Stimulated activated naive CD8-positive, alpha-beta T cell treated with anti-CD3 and anti-CD28 coated beads, Interleukin-15, Interleukin-2, amounts not matched to agents 100 ng/mL and 50 ng/mL, for 24 hours (primary cell): ENCODE measurements at regions not wholly inside any gene's neighbourhood (a gene's known extent, or its start where the extent isn't known, plus 50 kb on each side); places are given as distances from the start of the nearest gene placed in this dataset.
"Not testable (repeated sequence)": the region's sequence is repeated elsewhere in the genome, so short reads cannot be mapped to it uniquely, and the experiment has no call there.

ENCODE experiments used
- H3K27ac Mint-ChIP-seq: one replicate; pipeline ENCODE4 v1.8.0; 2021; ENCODE audit warnings: mild to moderate bottlenecking, mixed read lengths
- H3K27me3 Mint-ChIP-seq: one replicate; pipeline ENCODE4 v1.8.0; 2021; ENCODE audit warnings: mixed read lengths
- H3K36me3 Mint-ChIP-seq: one replicate; pipeline ENCODE4 v1.8.0; 2021; ENCODE audit warnings: low read depth, mixed read lengths
- H3K4me1 Mint-ChIP-seq: one replicate; pipeline ENCODE4 v1.8.0; 2021; ENCODE audit warnings: low read depth, mixed read lengths
- H3K4me3 Mint-ChIP-seq: one replicate; pipeline ENCODE4 v1.8.0; 2021; ENCODE audit warnings: mild to moderate bottlenecking, mixed read lengths
- H3K9me3 Mint-ChIP-seq: one replicate; pipeline ENCODE4 v1.8.0; 2021; ENCODE audit warnings: mixed read lengths

DNA sequence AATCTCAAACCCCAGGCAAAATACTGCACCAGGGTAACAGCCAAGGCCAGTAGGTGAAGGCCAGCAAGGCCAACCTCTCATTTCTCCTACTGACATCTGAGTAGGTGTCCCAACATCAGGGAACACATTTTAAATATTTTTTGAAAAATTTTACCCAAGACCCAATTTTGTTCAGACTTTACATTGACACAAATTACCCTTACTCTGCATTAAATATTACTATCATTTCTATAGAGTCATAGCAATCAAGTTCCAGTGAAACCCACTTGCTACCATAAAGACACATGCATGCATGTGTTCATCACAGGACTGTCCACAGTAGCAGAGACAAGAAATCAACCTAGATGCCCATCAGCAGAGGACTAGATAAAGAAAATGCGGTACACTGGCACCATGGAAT is 99.9 kb downstream of the NRN1 start:
- Mint-ChIP-seq H3K36me3 (no peaks in the 10 kb centered on the region), H3K27ac (no peak overlapping the region), H3K4me3 (no peak overlapping the region), H3K4me1 (no peaks in the 10 kb centered on the region), H3K9me3 (no peaks in the 10 kb centered on the region), H3K27me3 (no peaks in the 10 kb centered on the region)

DNA sequence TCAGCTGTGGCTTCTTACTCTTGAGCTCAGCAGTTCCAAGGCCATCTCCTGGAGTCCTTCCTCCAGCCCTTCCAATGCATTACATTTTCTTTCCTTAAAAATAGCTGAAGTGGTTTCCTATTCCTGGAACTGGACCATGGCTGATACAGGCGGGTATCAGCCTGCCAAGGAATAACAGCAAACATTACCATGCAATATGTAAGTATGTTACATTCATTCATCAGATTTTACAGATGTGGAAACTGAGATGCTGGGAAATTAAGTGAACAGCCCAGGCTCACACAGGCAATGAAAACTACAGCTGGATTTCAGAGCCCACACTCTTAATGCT is 100.4 kb downstream of the NRN1 start:
- Mint-ChIP-seq H3K27me3 (no peaks in the 10 kb centered on the region), H3K9me3 (no peaks in the 10 kb centered on the region), H3K27ac (no peak overlapping the region), H3K36me3 (no peaks in the 10 kb centered on the region), H3K4me1 (no peaks in the 10 kb centered on the region), H3K4me3 (no peak overlapping the region)

DNA sequence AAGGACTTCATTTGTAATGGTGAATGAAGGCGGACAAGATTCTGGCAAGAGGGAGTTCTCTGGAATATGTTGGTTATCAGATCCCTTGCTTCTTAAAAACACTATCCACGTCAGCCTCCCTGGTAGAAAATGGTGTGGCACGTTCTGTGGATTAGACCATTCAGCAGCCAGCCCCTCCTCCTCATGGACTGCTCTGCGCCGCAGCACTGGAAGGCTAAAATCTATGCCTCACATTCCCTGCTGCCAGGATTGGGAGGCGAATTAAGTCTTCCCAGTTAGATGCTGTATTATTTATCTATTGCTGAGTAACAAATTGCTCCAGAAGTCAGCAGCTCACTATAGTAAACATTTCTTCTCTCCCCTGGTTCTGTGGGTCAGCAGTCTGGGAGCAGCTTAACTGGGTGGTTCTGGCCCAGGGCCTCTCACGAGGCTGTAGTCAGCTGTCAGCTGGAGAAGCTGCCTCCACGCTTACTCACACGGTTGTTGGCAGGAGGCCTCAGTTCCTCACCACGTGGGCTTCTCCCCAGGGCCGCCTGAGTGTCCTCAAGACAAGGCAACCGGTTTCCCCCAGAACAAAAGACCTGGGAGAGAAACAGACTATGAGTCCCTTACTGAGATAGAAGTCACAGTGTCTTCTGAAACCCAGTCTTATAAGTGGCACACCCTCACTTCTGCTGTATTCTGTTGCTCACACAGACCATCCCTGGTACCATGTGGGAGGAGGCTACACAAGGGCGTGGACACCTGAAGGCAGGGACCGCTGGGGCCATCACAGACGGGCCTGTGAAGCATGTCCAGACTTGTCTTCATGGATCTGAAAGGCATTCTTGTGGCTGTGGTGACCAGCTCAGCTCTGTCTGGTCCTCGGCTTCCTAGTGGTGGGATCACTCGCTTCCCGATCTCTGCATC is 101.0 kb downstream of the NRN1 start:
- no peaks in the 10 kb centered on the region for H3K27me3 Mint-ChIP-seq

DNA sequence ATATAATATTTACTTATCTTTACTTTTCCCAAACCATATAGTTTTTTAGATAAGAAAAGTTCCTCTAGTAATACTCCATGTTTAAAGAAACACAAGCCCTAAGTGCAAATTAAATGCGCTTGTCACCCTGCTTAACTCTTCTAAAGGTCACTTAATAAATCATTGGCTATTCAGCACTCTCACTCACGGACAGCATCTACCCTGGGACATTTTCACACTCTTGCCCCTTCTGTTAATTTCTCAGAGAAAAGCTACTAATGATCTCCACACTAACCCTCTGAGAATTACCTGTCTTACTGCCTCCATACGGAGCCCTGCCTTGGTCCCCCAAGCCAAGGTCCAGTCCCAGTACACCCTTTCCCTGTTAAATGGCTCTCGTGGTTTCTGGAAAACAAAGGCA is 102.2 kb downstream of the NRN1 start:
- Mint-ChIP-seq H3K4me3 (no peak overlapping the region), H3K9me3 (no peaks in the 10 kb centered on the region), H3K27me3 (no peaks in the 10 kb centered on the region), H3K36me3 (no peaks in the 10 kb centered on the region), H3K27ac (no peak overlapping the region), H3K4me1 (no peaks in the 10 kb centered on the region)

More for the DNA sequence above, 101.0 kb downstream of the NRN1 start:
- H3K27ac Mint-ChIP-seq: no peak overlapping the region
- H3K4me3 Mint-ChIP-seq: no peak overlapping the region
- H3K9me3 Mint-ChIP-seq: no peaks in the 10 kb centered on the region
- H3K4me1 Mint-ChIP-seq: no peaks in the 10 kb centered on the region
- no peaks in the 10 kb centered on the region for H3K36me3 Mint-ChIP-seq

DNA sequence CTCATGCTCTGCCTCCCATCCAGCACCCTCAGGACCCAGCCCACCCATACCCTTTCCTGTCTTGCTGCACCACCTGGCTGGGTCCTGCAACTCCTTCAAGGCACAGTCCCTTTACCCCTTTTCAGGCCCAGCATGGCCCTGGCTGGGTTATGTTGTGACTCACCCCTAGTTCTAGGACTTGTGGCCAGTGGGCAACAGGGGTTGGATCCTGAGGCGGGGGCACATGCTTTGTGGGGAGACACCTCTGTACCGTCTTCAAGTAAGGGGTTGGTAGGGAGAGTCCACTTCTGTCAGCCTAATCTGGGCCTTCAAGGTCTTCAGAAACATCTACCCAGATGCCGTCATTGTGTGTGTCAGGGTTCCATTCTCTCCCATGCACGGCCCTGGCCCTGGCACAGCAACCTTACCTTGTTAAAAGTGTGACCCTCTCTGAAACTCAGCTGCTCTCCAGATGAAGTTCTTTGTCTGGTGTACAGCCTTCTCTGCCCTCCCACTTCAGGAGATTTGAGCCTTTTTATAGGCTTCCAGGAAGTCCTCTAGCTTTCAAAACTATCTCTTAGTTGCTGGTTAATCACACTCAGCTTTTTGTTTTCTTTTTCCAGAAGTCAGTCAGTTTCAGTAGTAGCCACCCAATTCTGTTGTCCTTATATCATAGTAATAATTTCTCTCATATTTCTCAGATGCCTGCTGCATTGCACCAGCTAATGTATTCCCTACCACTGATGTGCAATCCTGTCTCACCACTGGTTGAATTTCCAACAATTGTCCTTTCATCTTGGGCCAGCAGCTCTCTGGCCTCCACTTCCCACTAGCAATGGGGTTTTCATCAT is 107.3 kb downstream of the NRN1 start:
- H3K9me3 Mint-ChIP-seq: no peaks in the 10 kb centered on the region
- H3K36me3 Mint-ChIP-seq: no peaks in the 10 kb centered on the region
- H3K4me3 Mint-ChIP-seq: no peak overlapping the region
- H3K27ac Mint-ChIP-seq: no peak overlapping the region
- H3K4me1 Mint-ChIP-seq: no peaks in the 10 kb centered on the region
- H3K27me3 Mint-ChIP-seq: no peaks in the 10 kb centered on the region

DNA sequence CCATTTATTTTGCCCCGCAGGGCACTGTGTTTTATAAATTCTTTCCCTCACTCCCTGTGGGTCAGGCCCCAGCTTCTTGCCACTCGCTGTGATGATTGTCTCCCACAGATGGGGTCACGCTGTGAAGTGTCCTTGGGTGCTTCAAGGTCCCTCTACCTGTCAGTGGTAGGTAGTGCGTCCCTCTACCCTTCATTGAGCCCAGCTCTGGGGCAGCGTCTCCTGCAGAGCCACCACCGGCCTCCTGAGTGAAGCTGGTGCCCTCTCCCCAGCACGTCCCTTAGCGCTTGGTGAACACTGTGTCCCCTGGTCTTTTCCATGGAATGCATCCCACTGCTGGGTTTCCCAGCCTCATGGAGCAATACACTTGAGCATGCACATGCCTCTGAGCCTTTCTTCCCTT is 108.2 kb downstream of the NRN1 start:
- Mint-ChIP-seq H3K4me1 (no peaks in the 10 kb centered on the region), H3K27me3 (no peaks in the 10 kb centered on the region), H3K4me3 (no peak overlapping the region), H3K9me3 (no peaks in the 10 kb centered on the region), H3K27ac (no peak overlapping the region), H3K36me3 (no peaks in the 10 kb centered on the region)

DNA sequence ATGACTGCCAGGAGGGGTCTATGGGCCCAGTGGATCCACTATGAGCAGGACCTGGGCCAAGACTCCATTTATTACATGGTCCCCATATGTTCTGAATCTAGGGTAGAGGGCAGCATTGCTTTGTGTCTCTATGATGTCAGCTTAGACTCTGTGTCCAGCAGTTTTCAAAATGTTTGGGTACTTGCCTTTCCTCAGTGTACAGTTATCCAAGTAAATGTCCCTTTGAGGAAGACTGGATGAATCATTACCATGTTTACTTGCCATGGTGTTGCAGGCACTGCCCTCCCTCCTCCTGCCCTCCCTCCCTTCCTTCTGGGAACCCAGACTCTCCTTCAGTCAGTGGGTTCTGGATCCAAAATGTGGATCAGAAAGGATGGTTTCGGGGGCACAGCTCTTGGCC is 108.6 kb downstream of the NRN1 start:
- Mint-ChIP-seq H3K4me1 (no peaks in the 10 kb centered on the region), H3K27me3 (no peaks in the 10 kb centered on the region), H3K9me3 (no peaks in the 10 kb centered on the region), H3K27ac (no peak overlapping the region), H3K36me3 (no peaks in the 10 kb centered on the region), H3K4me3 (no peak overlapping the region)

DNA sequence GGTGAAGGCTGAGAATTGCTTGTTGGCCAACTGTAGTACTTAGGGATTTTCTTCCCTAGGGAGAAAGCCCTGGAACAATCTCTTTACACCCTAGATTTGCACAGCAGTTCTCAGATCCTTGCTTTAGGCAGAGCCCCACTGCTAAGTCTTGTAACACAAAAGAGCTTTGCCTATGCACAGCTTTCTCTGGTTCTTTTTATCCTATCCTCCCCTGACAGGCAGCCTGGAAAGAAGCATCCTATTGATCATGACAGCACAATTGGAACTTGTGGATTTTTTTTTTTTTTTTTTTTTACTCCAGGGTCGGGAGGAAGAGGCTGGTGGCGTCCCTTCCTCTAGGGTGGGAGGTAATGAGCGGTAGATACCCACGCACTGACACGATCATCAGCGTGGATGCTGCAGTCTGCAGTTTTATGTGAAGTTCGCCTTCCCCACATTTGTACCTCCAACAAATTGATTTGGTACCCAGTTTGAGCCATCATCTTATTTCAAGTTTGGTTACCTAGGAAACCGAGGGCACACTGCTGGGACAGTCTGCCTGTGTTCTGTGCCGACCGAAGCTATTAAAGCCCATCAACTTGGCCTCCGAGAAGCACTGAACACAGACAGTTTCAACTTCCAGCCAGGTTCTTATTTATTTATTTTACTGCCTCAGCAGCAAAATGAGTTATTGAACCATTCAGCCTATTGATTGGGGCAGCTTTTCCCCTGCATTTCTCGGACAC is 110.1 kb downstream of the NRN1 start:
- no peak overlapping the region for H3K4me3 Mint-ChIP-seq
- no peak overlapping the region for H3K27ac Mint-ChIP-seq
- H3K27me3 Mint-ChIP-seq: no peaks in the 10 kb centered on the region
- no peaks in the 10 kb centered on the region for H3K36me3 Mint-ChIP-seq
- peaks cover 4% of the 10 kb centered on the region for H3K9me3 Mint-ChIP-seq
- peaks cover 9% of the 10 kb centered on the region for H3K4me1 Mint-ChIP-seq

DNA sequence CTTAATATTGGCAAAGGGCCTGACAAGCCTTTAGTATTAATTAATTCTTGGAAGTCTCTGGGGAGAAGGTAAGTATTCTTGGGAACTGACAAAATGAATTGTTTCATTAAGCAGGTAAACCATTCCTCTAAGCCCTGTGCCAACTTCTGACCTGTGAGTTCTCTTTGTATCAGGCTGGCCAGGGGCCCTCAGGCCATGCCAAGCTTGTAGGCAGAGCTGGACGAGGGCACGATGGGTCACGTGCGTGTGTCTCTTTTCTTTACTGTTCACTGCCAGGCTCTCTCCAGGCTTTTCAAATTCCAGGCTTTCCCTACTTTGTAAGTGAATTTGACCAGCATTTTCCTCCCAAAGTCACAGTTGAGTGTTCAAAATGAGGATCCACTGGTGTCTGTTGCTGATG is 112.4 kb downstream of the NRN1 start:
- Mint-ChIP-seq H3K4me3 (no peak overlapping the region), H3K4me1 (peaks cover 9% of the 10 kb centered on the region), H3K27me3 (no peaks in the 10 kb centered on the region), H3K9me3 (peaks cover 4% of the 10 kb centered on the region), H3K27ac (no peak overlapping the region), H3K36me3 (no peaks in the 10 kb centered on the region)

DNA sequence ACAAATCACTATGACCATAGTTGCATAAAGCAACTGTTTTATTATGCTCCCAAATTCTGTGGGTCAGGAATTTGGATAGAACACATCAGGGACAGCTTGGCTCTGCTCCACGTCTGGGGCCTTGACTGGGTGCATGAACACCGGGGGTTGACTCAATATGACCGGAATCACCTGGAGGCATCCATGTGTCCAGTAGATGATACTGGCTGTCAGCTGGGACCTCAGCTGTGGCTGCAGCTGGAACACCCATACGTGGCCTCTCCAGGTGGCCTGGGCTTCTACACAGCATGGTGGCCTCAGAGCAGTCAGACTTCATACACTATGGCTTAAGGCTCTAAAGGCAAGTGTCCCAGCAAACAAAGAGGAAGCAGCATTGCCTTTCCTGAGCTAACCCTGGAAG is 113.4 kb downstream of the NRN1 start:
- Mint-ChIP-seq H3K4me1 (peaks cover 9% of the 10 kb centered on the region), H3K9me3 (peaks cover 4% of the 10 kb centered on the region), H3K27me3 (no peaks in the 10 kb centered on the region), H3K36me3 (no peaks in the 10 kb centered on the region), H3K4me3 (no peak overlapping the region), H3K27ac (no peak overlapping the region)

DNA sequence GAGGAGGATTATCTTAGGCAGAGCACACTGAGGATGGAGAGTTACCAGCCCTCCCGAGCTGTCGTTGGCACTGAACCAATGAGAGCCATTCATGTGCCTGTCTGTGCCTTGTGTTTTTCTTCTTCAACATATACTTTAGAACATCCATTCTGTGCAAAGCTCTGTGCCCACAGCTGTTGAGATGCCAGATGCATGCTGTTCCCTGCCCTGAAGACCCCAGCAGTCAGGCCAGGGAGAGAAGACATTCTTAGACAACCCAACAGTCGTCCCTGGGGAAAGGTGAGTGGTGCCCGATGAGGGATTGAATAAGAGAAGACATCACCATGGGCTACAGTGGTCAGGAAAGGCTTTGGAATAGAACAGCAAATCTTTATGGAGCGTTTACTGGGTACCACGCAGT is 114.1 kb downstream of the NRN1 start:
- H3K4me1 Mint-ChIP-seq: peaks cover 9% of the 10 kb centered on the region
- H3K9me3 Mint-ChIP-seq: peaks cover 4% of the 10 kb centered on the region
- no peaks in the 10 kb centered on the region for H3K27me3 Mint-ChIP-seq
- H3K36me3 Mint-ChIP-seq: no peaks in the 10 kb centered on the region
- peak overlapping the region; percentile 29 for H3K27ac Mint-ChIP-seq
- peak overlapping the region; percentile 86 for H3K4me3 Mint-ChIP-seq

DNA sequence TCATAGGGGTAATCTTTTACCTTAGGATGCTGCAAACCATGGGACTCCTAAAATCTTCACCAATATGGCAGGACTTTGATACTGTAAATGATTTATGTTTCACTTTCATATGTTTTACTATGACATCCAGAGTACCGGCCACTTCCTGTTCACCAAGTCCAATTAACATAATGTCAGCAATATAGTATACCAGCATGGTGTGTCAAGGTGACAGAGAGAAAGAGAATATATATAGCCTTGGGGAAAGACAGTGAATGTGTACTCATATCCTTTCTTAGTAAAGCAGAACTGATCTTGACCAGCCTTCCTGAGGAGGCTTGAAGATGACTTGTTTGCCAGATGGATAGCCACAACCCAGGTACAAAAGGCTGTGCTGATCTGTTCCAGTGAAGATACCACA is 127.9 kb downstream of the NRN1 start:
- Mint-ChIP-seq H3K27ac (no peak overlapping the region), H3K36me3 (no peaks in the 10 kb centered on the region)

DNA sequence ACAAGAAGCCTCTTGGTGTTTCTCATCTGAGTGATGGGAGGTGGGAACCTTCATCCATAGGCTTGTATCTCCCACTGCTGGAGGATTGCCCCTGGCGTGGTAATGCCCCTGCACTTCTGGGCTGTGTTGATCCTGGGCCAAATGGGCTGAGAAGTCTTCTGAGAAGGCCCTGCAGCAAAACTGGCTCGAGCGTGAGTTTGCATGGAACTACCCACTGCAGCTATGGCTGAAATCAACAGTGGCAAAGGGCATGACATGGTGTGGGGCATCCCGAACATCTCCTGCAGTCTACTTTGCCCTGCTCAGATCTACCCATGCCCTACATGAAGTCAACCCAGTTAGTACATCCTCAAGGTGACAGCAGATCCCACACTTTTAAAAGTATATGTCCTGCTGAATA is 130.6 kb downstream of the NRN1 start:
- Mint-ChIP-seq H3K4me1 (peaks cover 21% of the 10 kb centered on the region), H3K27ac (no peak overlapping the region), H3K9me3 (peaks cover 8% of the 10 kb centered on the region), H3K27me3 (no peaks in the 10 kb centered on the region), H3K36me3 (peaks cover 3% of the 10 kb centered on the region), H3K4me3 (no peak overlapping the region)

More for the DNA sequence above, 127.9 kb downstream of the NRN1 start:
- no peak overlapping the region for H3K4me3 Mint-ChIP-seq
- no peaks in the 10 kb centered on the region for H3K9me3 Mint-ChIP-seq
- peaks cover 6% of the 10 kb centered on the region for H3K4me1 Mint-ChIP-seq
- H3K27me3 Mint-ChIP-seq: no peaks in the 10 kb centered on the region

DNA sequence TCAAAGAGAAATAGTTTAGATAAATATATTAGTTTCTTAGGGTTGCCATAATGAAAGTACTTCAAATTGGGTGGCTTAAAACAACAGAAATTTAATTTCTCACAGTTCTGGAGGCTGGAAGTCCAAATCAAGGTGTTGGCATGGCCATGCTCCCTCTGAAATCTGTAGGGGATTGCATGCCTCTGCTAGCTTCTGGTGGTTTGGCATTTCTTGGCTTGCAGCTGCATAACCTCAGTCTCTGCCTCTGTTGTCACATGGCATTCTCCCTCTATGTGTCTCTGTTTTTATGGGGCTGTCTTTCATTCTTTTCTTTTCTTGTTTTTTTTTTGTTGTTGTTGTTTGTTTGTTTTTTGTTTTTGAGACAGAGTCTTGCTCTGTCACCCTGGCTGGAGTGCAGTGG is 132.7 kb downstream of the NRN1 start:
- H3K27me3 Mint-ChIP-seq, H3K4me3 Mint-ChIP-seq, H3K9me3 Mint-ChIP-seq, H3K36me3 Mint-ChIP-seq, H3K27ac Mint-ChIP-seq: not testable (repeated sequence)
- H3K4me1 Mint-ChIP-seq: peaks cover 32% of the 10 kb centered on the region

DNA sequence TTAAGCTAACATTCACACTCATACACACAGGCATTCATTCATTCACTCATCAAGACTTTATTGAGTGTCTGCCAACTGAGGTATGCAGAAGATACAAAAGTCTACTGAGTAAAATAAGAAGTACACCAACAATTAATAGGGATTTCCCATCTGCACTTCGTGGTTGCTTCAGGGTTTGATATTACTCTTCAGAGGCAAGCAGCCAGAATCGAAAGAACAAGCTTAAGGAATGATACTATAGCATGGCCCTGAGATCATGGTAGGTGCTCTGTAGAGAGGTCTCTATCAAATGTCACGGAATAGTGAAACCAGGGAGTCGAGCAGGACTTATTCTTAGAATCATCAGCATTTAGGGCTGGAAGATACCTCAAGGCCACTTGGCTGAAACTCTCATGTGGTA is 135.4 kb downstream of the NRN1 start:
- H3K4me1 Mint-ChIP-seq: peaks cover 52% of the 10 kb centered on the region
- H3K9me3 Mint-ChIP-seq: peaks cover 10% of the 10 kb centered on the region
- H3K27ac Mint-ChIP-seq: no peak overlapping the region
- H3K4me3 Mint-ChIP-seq: no peak overlapping the region
- H3K27me3 Mint-ChIP-seq: no peaks in the 10 kb centered on the region
- peaks cover 3% of the 10 kb centered on the region for H3K36me3 Mint-ChIP-seq
